ENCODE measurements at regions not wholly inside any gene's neighbourhood (a gene's known extent, or its start where the extent isn't known, plus 50 kb on each side); places are given as distances from the start of the nearest gene placed in this dataset.

GRCh38 chr11:91854780-91855179, 369.8 kb upstream of the FAT3 start:
- H3K4me3 ChIP-seq (ENCODE audit: severe bottlenecking), result no peak overlapping the region
- TF ChIP-seq CTCF (IDR thresholded peaks at IDR 0.05; ENCODE audit: poor library complexity, severe bottlenecking), result no peak

GRCh38 chr11:91854171-91854570, 370.4 kb upstream of the FAT3 start:
- Histone ChIP-seq H3K4me1 (ENCODE audit: insufficient read depth, poor library complexity, severe bottlenecking) (no peaks in the 10 kb centered on the region), H3K27me3 (ENCODE audit: insufficient read depth, poor library complexity, severe bottlenecking) (no peaks in the 10 kb centered on the region), H3K27ac (ENCODE audit: poor library complexity, severe bottlenecking) (no peak overlapping the region), H3K9me3 (ENCODE audit: severe bottlenecking) (no peaks in the 10 kb centered on the region), H3K4me3 (ENCODE audit: severe bottlenecking) (no peak overlapping the region), H3K36me3 (ENCODE audit: low read depth) (no peaks in the 10 kb centered on the region)
- ATAC-seq (ENCODE audit: low read depth) (no peak), DNase-seq (ENCODE audit: low spot score) (no peak)
- no peak for TF ChIP-seq CTCF (IDR thresholded peaks at IDR 0.05; ENCODE audit: poor library complexity, severe bottlenecking)

More at GRCh38 chr11:91854780-91855179, 369.8 kb upstream of the FAT3 start:
- Histone ChIP-seq H3K27ac (ENCODE audit: poor library complexity, severe bottlenecking) (no peak overlapping the region), H3K27me3 (ENCODE audit: insufficient read depth, poor library complexity, severe bottlenecking) (no peaks in the 10 kb centered on the region), H3K9me3 (ENCODE audit: severe bottlenecking) (no peaks in the 10 kb centered on the region), H3K4me1 (ENCODE audit: insufficient read depth, poor library complexity, severe bottlenecking) (no peaks in the 10 kb centered on the region), H3K36me3 (ENCODE audit: low read depth) (no peaks in the 10 kb centered on the region)
- DNase-seq (ENCODE audit: low spot score) (no peak), ATAC-seq (ENCODE audit: low read depth) (no peak)

- DNase-seq (ENCODE audit: low spot score), result no peak
- ATAC-seq (ENCODE audit: low read depth), result no peak
These were observed 372.7 kb upstream of the FAT3 start for GRCh38 chr11:91851908-91852307.

GRCh38 chr11:91850533-91851275, 373.9 kb upstream of the FAT3 start:
- ATAC-seq (ENCODE audit: low read depth) (no peak), DNase-seq (ENCODE audit: low spot score) (no peak)
- H3K36me3 ChIP-seq (ENCODE audit: low read depth), result no peaks in the 10 kb centered on the region
- H3K27ac ChIP-seq (ENCODE audit: poor library complexity, severe bottlenecking), result no peak overlapping the region
- H3K4me1 ChIP-seq (ENCODE audit: insufficient read depth, poor library complexity, severe bottlenecking), result no peaks in the 10 kb centered on the region
- no peak for TF ChIP-seq CTCF (IDR thresholded peaks at IDR 0.05; ENCODE audit: poor library complexity, severe bottlenecking)
- H3K4me3 ChIP-seq (ENCODE audit: severe bottlenecking), result no peak overlapping the region
- no peaks in the 10 kb centered on the region for H3K9me3 ChIP-seq (ENCODE audit: severe bottlenecking)
- H3K27me3 ChIP-seq (ENCODE audit: insufficient read depth, poor library complexity, severe bottlenecking), result no peaks in the 10 kb centered on the region

More at GRCh38 chr11:91851908-91852307, 372.7 kb upstream of the FAT3 start:
- H3K9me3 ChIP-seq (ENCODE audit: severe bottlenecking), result no peaks in the 10 kb centered on the region
- no peaks in the 10 kb centered on the region for H3K27me3 ChIP-seq (ENCODE audit: insufficient read depth, poor library complexity, severe bottlenecking)
- no peak overlapping the region for H3K27ac ChIP-seq (ENCODE audit: poor library complexity, severe bottlenecking)
- TF ChIP-seq CTCF (IDR thresholded peaks at IDR 0.05; ENCODE audit: poor library complexity, severe bottlenecking), result no peak
- no peak overlapping the region for H3K4me3 ChIP-seq (ENCODE audit: severe bottlenecking)
- no peaks in the 10 kb centered on the region for H3K4me1 ChIP-seq (ENCODE audit: insufficient read depth, poor library complexity, severe bottlenecking)
- H3K36me3 ChIP-seq (ENCODE audit: low read depth), result no peaks in the 10 kb centered on the region

- H3K9me3 ChIP-seq (ENCODE audit: severe bottlenecking), result no peaks in the 10 kb centered on the region
- H3K36me3 ChIP-seq (ENCODE audit: low read depth), result no peaks in the 10 kb centered on the region
- H3K27me3 ChIP-seq (ENCODE audit: insufficient read depth, poor library complexity, severe bottlenecking), result no peaks in the 10 kb centered on the region
- H3K27ac ChIP-seq (ENCODE audit: poor library complexity, severe bottlenecking), result no peak overlapping the region
- H3K4me1 ChIP-seq (ENCODE audit: insufficient read depth, poor library complexity, severe bottlenecking), result no peaks in the 10 kb centered on the region
- no peak overlapping the region for H3K4me3 ChIP-seq (ENCODE audit: severe bottlenecking)
- ATAC-seq (ENCODE audit: low read depth) (no peak), DNase-seq (ENCODE audit: low spot score) (no peak)
- no peak for TF ChIP-seq CTCF (IDR thresholded peaks at IDR 0.05; ENCODE audit: poor library complexity, severe bottlenecking)
These were observed 374.6 kb upstream of the FAT3 start for GRCh38 chr11:91850021-91850420.
